ENCODE measurements at regions not wholly inside any gene's neighbourhood (a gene's known extent, or its start where the extent isn't known, plus 50 kb on each side); places are given as distances from the start of the nearest gene placed in this dataset.

GRCh38 chr2:6650311-6650710 is 215.4 kb downstream of the CMPK2 start:
- no peak overlapping the region for H3K4me2 ChIP-seq (ENCODE audit: low read length)
- ATAC-seq (no peak), DNase-seq (ENCODE audit: low read depth, low spot score) (no peak)
- no peak overlapping the region for H3K27ac ChIP-seq (ENCODE audit: low read depth, low read length)
- H3K4me3 ChIP-seq (replicated peaks in 1 of 2; ENCODE audit: low read depth in 1 of 2, low read length in 2 of 2) = no peak overlapping the region
- no peak overlapping the region for H2AFZ ChIP-seq (ENCODE audit: low read depth, low read length, poor library complexity, severe bottlenecking)
- peaks cover 4% of the 10 kb centered on the region; the same call in 1 of the 2 replicates for H3K27me3 ChIP-seq (ENCODE audit: insufficient read depth, low read length)
- intact Hi-C loops (cut with micrococcal nuclease) = no loop called here
- no peaks in the 10 kb centered on the region for H4K20me1 ChIP-seq (ENCODE audit: insufficient read depth)
- BruUV-seq (replicated peaks) = no TSS peak
- H3K36me3 ChIP-seq (ENCODE audit: control insufficient read depth in 1 of 2, insufficient read depth in 2 of 2, low read length in 2 of 2) = no peaks in the 10 kb centered on the region
- H3K4me1 ChIP-seq (ENCODE audit: control insufficient read depth in 1 of 2, insufficient read depth in 2 of 2, low read length in 2 of 2) = no peaks in the 10 kb centered on the region
- H3K79me2 ChIP-seq (ENCODE audit: insufficient read depth, low read length) = no peaks in the 10 kb centered on the region
- H3K9ac ChIP-seq (ENCODE audit: low read length) = no peak overlapping the region
- ChIA-PET CTCF (no interaction called here), RAD21 (ENCODE audit: low non-redundant PET in 1 of 2, low total read pairs in 2 of 2, uncharacterized antibody in 2 of 2, unreplicated experiment in 2 of 2) (no interaction called here), POLR2A (no interaction called here)
- H3K9me2 ChIP-seq (ENCODE audit: insufficient read depth) = no peaks in the 10 kb centered on the region
- no peaks in the 10 kb centered on the region; a peak in 1 of 4 replicates for H3K9me3 ChIP-seq (ENCODE audit: control insufficient read depth in 1 of 2, insufficient read depth in 1 of 2, low read depth in 1 of 2, low read length in 2 of 2)
- TF ChIP-seq, protein P1, sequence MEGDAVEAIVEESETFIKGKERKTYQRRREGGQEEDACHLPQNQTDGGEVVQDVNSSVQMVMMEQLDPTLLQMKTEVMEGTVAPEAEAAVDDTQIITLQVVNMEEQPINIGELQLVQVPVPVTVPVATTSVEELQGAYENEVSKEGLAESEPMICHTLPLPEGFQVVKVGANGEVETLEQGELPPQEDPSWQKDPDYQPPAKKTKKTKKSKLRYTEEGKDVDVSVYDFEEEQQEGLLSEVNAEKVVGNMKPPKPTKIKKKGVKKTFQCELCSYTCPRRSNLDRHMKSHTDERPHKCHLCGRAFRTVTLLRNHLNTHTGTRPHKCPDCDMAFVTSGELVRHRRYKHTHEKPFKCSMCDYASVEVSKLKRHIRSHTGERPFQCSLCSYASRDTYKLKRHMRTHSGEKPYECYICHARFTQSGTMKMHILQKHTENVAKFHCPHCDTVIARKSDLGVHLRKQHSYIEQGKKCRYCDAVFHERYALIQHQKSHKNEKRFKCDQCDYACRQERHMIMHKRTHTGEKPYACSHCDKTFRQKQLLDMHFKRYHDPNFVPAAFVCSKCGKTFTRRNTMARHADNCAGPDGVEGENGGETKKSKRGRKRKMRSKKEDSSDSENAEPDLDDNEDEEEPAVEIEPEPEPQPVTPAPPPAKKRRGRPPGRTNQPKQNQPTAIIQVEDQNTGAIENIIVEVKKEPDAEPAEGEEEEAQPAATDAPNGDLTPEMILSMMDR (IDR thresholded peaks at IDR 0.05 in 2 of 3, conservative IDR thresholded peaks at IDR 0.05 in 1 of 3; ENCODE audit: borderline replicate concordance in 1 of 3, insufficient read depth in 1 of 3, low read depth in 2 of 3, low read length in 2 of 3) = no peak
- TF ChIP-seq SIN3A (IDR thresholded peaks at IDR 0.05; ENCODE audit: low read depth) (no peak), TCF7L2 (IDR thresholded peaks at IDR 0.05; ENCODE audit: borderline replicate concordance, extremely low read depth, insufficient read depth, insufficient read length) (no peak), CEBPB (IDR thresholded peaks at IDR 0.05; ENCODE audit: low read depth) (no peak), ELF1 (IDR thresholded peaks at IDR 0.05; ENCODE audit: borderline replicate concordance, low read depth) (no peak), ZNF274 (IDR thresholded peaks at IDR 0.05; ENCODE audit: low read depth, low read length) (no peak), POLR2A (IDR thresholded peaks at IDR 0.05; ENCODE audit: borderline replicate concordance, extremely low read depth, insufficient read depth, insufficient read length) (no peak), ZBTB33 (IDR thresholded peaks at IDR 0.05; ENCODE audit: extremely low read depth, insufficient replicate concordance, low read length) (no peak), FOSL1 (IDR thresholded peaks at IDR 0.05; ENCODE audit: low read depth) (no peak), POLR2AphosphoS5 (IDR thresholded peaks at IDR 0.05; ENCODE audit: low read depth, low read length) (no peak), RAD21 (IDR thresholded peaks at IDR 0.05; ENCODE audit: low read depth) (no peak), CBX3 (IDR thresholded peaks at IDR 0.05; ENCODE audit: low read depth) (no peak), SRF (IDR thresholded peaks at IDR 0.05; ENCODE audit: low read depth) (no peak), EGR1 (IDR thresholded peaks at IDR 0.05; ENCODE audit: low read depth) (no peak), EZH2 (IDR thresholded peaks at IDR 0.05) (no peak)

Data from HCT116 (cell line).